Kidney epithelial cell (primary cell): ENCODE measurements at regions not wholly inside any gene's neighbourhood (a gene's known extent, or its start where the extent isn't known, plus 50 kb on each side); places are given as distances from the start of the nearest gene placed in this dataset.

ENCODE experiments used
- DNase-seq: peaks from one replicate; pipeline ENCODE4 v3.0.0-alpha.2; 2010; ENCODE audit warnings: low read depth
- H3K27me3 ChIP-seq: 2 replicates; pipeline ENCODE4 v1.6.0; 2011; ENCODE audit warnings: low read length; ENCODE audit not compliant: control insufficient read depth, insufficient read depth
- H3K36me3 ChIP-seq: 2 replicates; pipeline ENCODE4 v1.5.1; 2011; ENCODE audit warnings: low read length; ENCODE audit not compliant: control insufficient read depth, insufficient read depth
- H3K4me3 ChIP-seq: 2 replicates; pipeline ENCODE4 v1.5.1; 2011; ENCODE audit warnings: low read depth, mild to moderate bottlenecking, control low read depth, low read length
- CTCF ChIP-seq: IDR thresholded peaks from 2 replicates; pipeline ENCODE4 v1.5.1; 2011; ENCODE audit warnings: mild to moderate bottlenecking, moderate library complexity, low read length, control low read depth, inconsistent platforms; ENCODE audit not compliant: insufficient read depth, poor library complexity, severe bottlenecking

DNA sequence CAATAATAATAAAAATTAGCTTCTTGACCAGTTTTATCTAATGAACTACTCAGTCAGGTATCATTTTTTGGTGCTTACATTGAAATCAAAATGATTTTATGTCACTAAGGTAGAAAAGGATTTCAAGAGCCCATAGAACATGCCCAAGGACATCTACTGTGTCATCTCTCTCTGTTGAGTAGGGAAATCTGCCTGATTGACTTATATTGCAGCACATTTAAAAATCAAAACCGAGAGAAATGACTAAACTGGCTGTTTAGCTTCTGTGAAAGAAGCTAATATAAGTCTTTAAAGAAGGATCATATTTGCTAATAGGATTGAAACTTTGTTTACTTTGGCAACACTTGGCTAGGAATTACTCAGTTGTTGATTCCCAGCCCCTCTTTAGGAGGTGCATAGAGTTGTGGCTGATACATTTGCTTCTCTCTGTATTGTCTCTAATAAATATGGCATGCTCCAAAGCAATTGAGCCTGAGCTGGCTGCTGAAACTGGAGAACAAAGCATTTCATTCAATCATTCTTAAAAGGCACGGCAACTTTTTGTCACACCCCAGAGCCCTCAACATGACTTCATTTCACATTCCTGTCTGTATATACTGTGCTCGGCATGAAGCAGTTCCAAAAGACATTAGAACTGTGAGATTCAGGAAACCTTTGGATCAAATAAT lies 1096.9 kb upstream of the POT1 start:
- TF ChIP-seq CTCF, result no peak
- peak; percentile 43 for DNase-seq

DNA sequence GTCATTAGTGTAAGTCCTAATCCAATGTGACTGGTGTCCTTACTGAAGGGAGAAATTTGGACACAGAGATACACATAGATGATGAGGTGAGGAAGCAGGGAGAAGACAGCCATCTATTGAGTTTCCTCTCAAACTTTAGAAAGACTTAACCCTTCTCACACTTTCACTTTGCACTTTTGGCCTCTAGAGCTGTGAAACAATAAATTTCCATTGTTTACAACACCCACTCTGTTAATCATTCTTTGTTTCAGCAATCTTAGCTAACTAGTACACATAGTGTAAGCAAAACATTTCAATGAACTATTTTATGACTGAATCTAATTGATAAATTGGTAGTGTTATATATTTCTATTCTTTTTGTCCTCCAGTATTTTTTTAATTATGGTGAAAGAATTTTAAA lies 1092.8 kb upstream of the POT1 start:
- TF ChIP-seq CTCF, result no peak
- Histone ChIP-seq H3K27me3 (no peaks in the 10 kb centered on the region), H3K36me3 (no peaks in the 10 kb centered on the region), H3K4me3 (no peak overlapping the region)
- DNase-seq, result no peak

More for the DNA sequence above, 1096.9 kb upstream of the POT1 start:
- Histone ChIP-seq H3K36me3 (no peaks in the 10 kb centered on the region), H3K4me3 (no peak overlapping the region), H3K27me3 (no peaks in the 10 kb centered on the region)

- no peak for TF ChIP-seq CTCF
- Histone ChIP-seq H3K27me3 (no peaks in the 10 kb centered on the region), H3K36me3 (no peaks in the 10 kb centered on the region), H3K4me3 (no peak overlapping the region)
- DNase-seq, result no peak
These were observed 1087.1 kb upstream of the POT1 start for GRCh38 chr7:126016722-126017121.

- no peak for DNase-seq
- no peak for TF ChIP-seq CTCF
- no peaks in the 10 kb centered on the region for H3K27me3 ChIP-seq
- H3K36me3 ChIP-seq, result no peaks in the 10 kb centered on the region
- H3K4me3 ChIP-seq, result no peak overlapping the region
These were observed 1075.4 kb upstream of the POT1 start for GRCh38 chr7:126005064-126005463.

GRCh38 chr7:126001349-126001748 lies 1071.7 kb upstream of the POT1 start:
- no peak for TF ChIP-seq CTCF
- no peaks in the 10 kb centered on the region for H3K27me3 ChIP-seq
- DNase-seq, result no peak
- H3K36me3 ChIP-seq, result no peaks in the 10 kb centered on the region
- no peak overlapping the region for H3K4me3 ChIP-seq

GRCh38 chr7:125984795-125985194 lies 1055.2 kb upstream of the POT1 start:
- Histone ChIP-seq H3K27me3 (no peaks in the 10 kb centered on the region), H3K4me3 (no peak overlapping the region), H3K36me3 (no peaks in the 10 kb centered on the region)
- DNase-seq, result no peak
- TF ChIP-seq CTCF, result no peak
